H1 (cell line): ENCODE measurements at regions not wholly inside any gene's neighbourhood (a gene's known extent, or its start where the extent isn't known, plus 50 kb on each side); places are given as distances from the start of the nearest gene placed in this dataset.

Experiments
- CTCF ChIA-PET: fragments of 300-600 bp; sonication (Branson Sonifier 250); formaldehyde crosslinking; loops from one replicate; lab custom pipeline; 2021; ENCODE audit not compliant: partially characterized antibody; lab: Charles Lee
- POLR2A ChIA-PET: fragments of 300-600 bp; sonication (Branson Sonifier 250); formaldehyde crosslinking; loops from one replicate; lab custom pipeline; 2021; ENCODE audit warnings: inconsistent platforms; ENCODE audit not compliant: partially characterized antibody; lab: Charles Lee
- DNase-seq, 2 experiments: peaks; one replicate each; pipeline versions ENCODE4 v3.0.0 to v3.0.0-alpha.2; 2010 to 2022; ENCODE audit warnings: low spot score in 2 of 2, low read depth in 1 of 2, mixed read lengths in 1 of 2
- FAIRE-seq: peaks from 2 replicates; lab custom pipeline; 2011; peaks lifted over from hg19 to GRCh38; lab: Jason Lieb, UNC
- H2AFZ ChIP-seq: 2 replicates; pipeline ENCODE4 v1.8.1; 2012; ENCODE audit warnings: low read length, inconsistent platforms
- H2AK5ac ChIP-seq: 2 replicates; pipeline ENCODE4 v1.6.1; 2013; ENCODE audit warnings: low read depth, low read length
- H2BK120ac ChIP-seq: replicated peaks from 2 replicates; pipeline ENCODE3; 2013; ENCODE audit warnings: low read depth, low read length, inconsistent platforms
- H2BK12ac ChIP-seq: 2 replicates; pipeline ENCODE4 v1.6.1; 2013; ENCODE audit warnings: low read depth, low read length
- H2BK15ac ChIP-seq: 2 replicates; pipeline ENCODE4 v1.6.1; 2013; ENCODE audit warnings: low read length
- H2BK20ac ChIP-seq: 2 replicates; pipeline ENCODE4 v1.6.1; 2013; ENCODE audit warnings: low read length
- H2BK5ac ChIP-seq: 2 replicates; pipeline ENCODE4 v1.6.1; 2013; ENCODE audit warnings: low read depth, low read length
- H3K14ac ChIP-seq: 2 replicates; pipeline ENCODE4 v1.6.1; 2013; ENCODE audit warnings: inconsistent platforms; ENCODE audit not compliant: insufficient read length
- H3K18ac ChIP-seq: 2 replicates; pipeline ENCODE4 v1.6.1; 2013; ENCODE audit warnings: low read length; ENCODE audit errors: extremely low read depth
- H3K23ac ChIP-seq: 2 replicates; pipeline ENCODE4 v1.6.1; 2013; ENCODE audit warnings: inconsistent platforms; ENCODE audit not compliant: insufficient read length
- H3K23me2 ChIP-seq: 2 replicates; pipeline ENCODE4 v1.6.1; 2013; ENCODE audit warnings: low read depth, low read length
- H3K27ac ChIP-seq: 2 replicates; pipeline ENCODE4 v1.6.1; 2011; ENCODE audit warnings: low read depth, low read length, inconsistent platforms
- H3K27me3 ChIP-seq, 4 experiments: replicated peaks in 1 of 4; 1 replicate in 1 of 4; 2 replicates in 3 of 4; pipeline versions ENCODE4 v1.6.1 to v1.8.1; 2011 to 2013; ENCODE audit warnings: low read length in 3 of 4, mild to moderate bottlenecking in 3 of 4, inconsistent platforms in 2 of 4, mixed read lengths in 2 of 4, moderate library complexity in 1 of 4; ENCODE audit not compliant: control insufficient read depth in 3 of 4, insufficient read depth in 3 of 4; ENCODE audit errors: extremely low read depth in 1 of 4
- H3K36me3 ChIP-seq, 4 experiments: 2 replicates each; pipeline versions ENCODE4 v1.6.1 to v1.8.1; 2011 to 2013; ENCODE audit warnings: mild to moderate bottlenecking in 4 of 4, low read length in 3 of 4, moderate library complexity in 2 of 4, control low read depth in 1 of 4, inconsistent platforms in 1 of 4; ENCODE audit not compliant: insufficient read depth in 4 of 4, control insufficient read depth in 2 of 4
- H3K4ac ChIP-seq: replicated peaks from 2 replicates; pipeline ENCODE3; 2013; ENCODE audit warnings: low read length, low read depth, mixed read lengths, inconsistent platforms; ENCODE audit not compliant: insufficient read length
- H3K4me1 ChIP-seq, 4 experiments: replicated peaks in 1 of 4; 1 replicate in 1 of 4; 2 replicates in 3 of 4; pipeline versions ENCODE4 v1.6.1 to v1.8.1; 2011 to 2013; ENCODE audit warnings: low read length in 3 of 4, inconsistent platforms in 2 of 4, mixed read lengths in 1 of 4; ENCODE audit not compliant: insufficient read depth in 4 of 4, control insufficient read depth in 3 of 4
- H3K4me2 ChIP-seq, 2 experiments: 2 replicates each; pipeline versions ENCODE4 v1.6.1 to v1.8.1; 2011 to 2013; ENCODE audit warnings: low read depth in 2 of 2, low read length in 2 of 2, control low read depth in 1 of 2, inconsistent platforms in 1 of 2, mild to moderate bottlenecking in 1 of 2; ENCODE audit not compliant: insufficient read depth in 1 of 2
- H3K4me3 ChIP-seq, 4 experiments: fragments of 200-600, 300-600 bp in 1 of 4; sonication (generic), shearing (Covaris generic), sonication (Bioruptor Twin) in 1 of 4; 2 replicates each; pipeline versions ENCODE4 v1.5.1 to v1.8.1; 2011 to 2016; ENCODE audit warnings: low read length in 4 of 4, low read depth in 3 of 4, control low read depth in 2 of 4, inconsistent platforms in 2 of 4, mild to moderate bottlenecking in 2 of 4, mixed read lengths in 1 of 4, moderate library complexity in 1 of 4; ENCODE audit not compliant: insufficient read depth in 2 of 4; ENCODE audit errors: extremely low read depth in 1 of 4
- H3K56ac ChIP-seq: replicated peaks from 2 replicates; pipeline ENCODE3; 2013; ENCODE audit warnings: low read depth, mild to moderate bottlenecking, mixed read lengths, low read length, inconsistent platforms; ENCODE audit not compliant: insufficient read length
- H3K79me1 ChIP-seq: 2 replicates; pipeline ENCODE4 v1.6.1; 2013; ENCODE audit warnings: low read depth, low read length, control low read depth
- H3K79me2 ChIP-seq, 2 experiments: 2 replicates each; pipeline versions ENCODE4 v1.6.1 to v1.8.1; 2012 to 2013; ENCODE audit warnings: low read length in 2 of 2, mild to moderate bottlenecking in 2 of 2, inconsistent platforms in 1 of 2; ENCODE audit not compliant: insufficient read depth in 2 of 2, control insufficient read depth in 1 of 2
- H3K9ac ChIP-seq, 4 experiments: replicated peaks in 1 of 4; 1 replicate in 1 of 4; 2 replicates in 3 of 4; pipeline versions ENCODE4 v1.6.1 to v1.8.1; 2011 to 2013; ENCODE audit warnings: low read depth in 3 of 4, low read length in 3 of 4, control low read depth in 2 of 4, mild to moderate bottlenecking in 2 of 4, moderate library complexity in 2 of 4, inconsistent platforms in 1 of 4; ENCODE audit errors: extremely low read depth in 1 of 4
- H3K9me3 ChIP-seq, 2 experiments: 2 replicates each; pipeline versions ENCODE4 v1.6.1 to v1.8.1; 2012 to 2013; ENCODE audit warnings: mild to moderate bottlenecking in 2 of 2, moderate library complexity in 2 of 2, control low read depth in 1 of 2, inconsistent platforms in 1 of 2, low read depth in 1 of 2, low read length in 1 of 2, mixed read lengths in 1 of 2; ENCODE audit not compliant: insufficient read depth in 2 of 2
- H4K20me1 ChIP-seq, 2 experiments: replicated peaks in 1 of 2; 2 replicates each; pipeline versions ENCODE3 to v1.8.1; 2011 to 2013; ENCODE audit warnings: inconsistent platforms in 2 of 2, low read length in 2 of 2, mild to moderate bottlenecking in 1 of 2; ENCODE audit not compliant: insufficient read depth in 2 of 2, control insufficient read depth in 1 of 2
- H4K5ac ChIP-seq: 2 replicates; pipeline ENCODE4 v1.6.1; 2013; ENCODE audit warnings: low read length, low read depth, mixed read lengths, inconsistent platforms; ENCODE audit not compliant: insufficient read length
- H4K8ac ChIP-seq: 2 replicates; pipeline ENCODE4 v1.8.0; 2013; ENCODE audit warnings: mild to moderate bottlenecking, moderate library complexity, low read length, inconsistent platforms; ENCODE audit not compliant: insufficient read depth; ENCODE audit errors: extremely low read depth
- H4K91ac ChIP-seq: replicated peaks from 2 replicates; pipeline ENCODE3; 2013; ENCODE audit warnings: low read length, mixed read lengths, inconsistent platforms; ENCODE audit not compliant: insufficient read length
- CBX5 ChIP-seq: fragments of 300-800, 300-1000 bp; sonication (generic); IDR thresholded peaks from 2 replicates; pipeline ENCODE4 v1.7.1; 2016; ENCODE audit warnings: antibody characterized with exemption, low read length, low read depth
- GABPA ChIP-seq: IDR thresholded peaks from 2 replicates; pipeline ENCODE4 v1.6.1; 2011; ENCODE audit warnings: mild to moderate bottlenecking, low read length, moderate library complexity, borderline replicate concordance; ENCODE audit not compliant: insufficient read depth
- MAFK ChIP-seq: IDR thresholded peaks from 2 replicates; pipeline ENCODE4 v1.6.1; 2012; ENCODE audit warnings: low read depth, mild to moderate bottlenecking, improper control_type of control experiment, low read length
- SIN3A ChIP-seq, 2 experiments: IDR thresholded peaks in 1 of 2; conservative IDR thresholded peaks in 1 of 2; 2 replicates each; pipeline ENCODE4 v1.6.1; 2011 to 2012; ENCODE audit warnings: low read length in 2 of 2, improper control_type of control experiment in 1 of 2, low read depth in 1 of 2, mild to moderate bottlenecking in 1 of 2
- whole genome bisulfite sequencing, 2 experiments: shearing (Covaris generic) in 1 of 2; methylation state at CpG; one replicate each; pipeline versions ENCODE4 v1.1.6 to v1.1.7; 2013 to 2015; ENCODE audit warnings: low lambda C conversion rate in 2 of 2, mixed read lengths in 2 of 2, inconsistent platforms in 1 of 2, low coverage in 1 of 2, missing lambda C conversion rate in 1 of 2; ENCODE audit not compliant: insufficient replicate concordance in 2 of 2, insufficient coverage in 1 of 2, insufficient read length in 1 of 2; ENCODE audit errors: extremely low coverage in 1 of 2, missing lambda C conversion rate in 1 of 2; 5-methylcytosine and 5-hydroxymethylcytosine counted together
- TF ChIP-seq, protein P1 (sequence below): IDR thresholded peaks from 2 replicates; pipeline ENCODE4 v1.6.1; 2012; ENCODE audit warnings: inconsistent platforms
- TF ChIP-seq, protein P2 (sequence below): IDR thresholded peaks from 2 replicates; pipeline ENCODE4 v1.6.1; 2012; ENCODE audit warnings: inconsistent platforms

DNA sequence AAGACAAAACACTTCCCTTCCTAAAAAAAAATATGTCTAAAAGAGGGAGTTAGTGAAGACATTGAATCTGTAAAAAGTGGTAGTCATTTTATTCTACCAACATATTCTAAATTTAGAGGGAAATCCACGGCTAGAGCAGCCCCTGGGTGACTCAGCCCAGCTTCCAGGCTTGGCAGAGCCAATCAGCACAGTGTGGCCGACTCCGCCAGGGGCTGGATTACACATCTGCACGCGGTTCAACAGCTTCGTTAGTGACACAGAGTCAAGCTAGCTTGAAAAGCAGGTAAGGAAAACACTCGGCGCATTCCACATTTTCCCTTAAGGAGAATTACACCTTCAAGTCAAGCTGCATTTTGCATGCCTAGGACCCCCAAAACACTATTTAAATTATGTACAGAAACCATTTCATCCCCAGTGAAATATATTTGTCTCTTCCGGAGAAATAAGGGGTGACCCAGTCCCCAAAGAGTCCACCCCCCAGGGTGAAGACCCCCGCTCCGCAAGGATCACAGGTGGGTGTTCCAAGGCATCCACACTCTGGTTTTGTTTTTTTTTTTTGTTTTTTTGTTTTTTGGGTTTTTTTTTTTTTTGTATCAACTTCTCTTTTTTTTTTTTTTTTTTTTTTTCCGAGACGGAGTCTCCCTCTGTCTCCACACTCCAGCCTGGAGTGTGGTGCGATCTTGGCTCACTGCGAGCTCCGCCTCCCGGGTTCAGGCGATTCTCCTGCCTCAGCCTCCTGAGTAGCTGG lies 58.4 kb upstream of the ARID1B start:
- Histone ChIP-seq H3K4ac (no peak overlapping the region), H3K4me3 (no peak overlapping the region), H3K79me2 (no peaks in the 10 kb centered on the region), H3K23ac (no peak overlapping the region), H3K23me2 (no peaks in the 10 kb centered on the region; the same call in 1 of the 2 replicates), H2AK5ac (no peak overlapping the region), H2BK12ac (peak overlapping the region; percentile 82; the same call in 1 of the 2 replicates), H3K56ac (no peak overlapping the region), H4K5ac (no peak overlapping the region), H4K20me1 (no peaks in the 10 kb centered on the region), H3K9ac (no peak overlapping the region), H4K8ac (no peak overlapping the region), H2AFZ (no peak overlapping the region), H3K14ac (no peak overlapping the region), H2BK5ac (no peak overlapping the region; the same call in 1 of the 2 replicates), H3K9me3 (no peaks in the 10 kb centered on the region), H3K4me1 (peaks cover 14 to 28% (median 24%) of the 10 kb centered on the region in 4 experiments; a peak in 6 of 7 replicates), H3K4me2 (0 out of 4 replicates have a peak overlapping the region, but pooled peaks of 1 of the 2 experiments have one; percentile 33), H3K27me3 (no peaks in the 10 kb centered on the region; a peak in 1 of 7 replicates), H3K18ac (no peak overlapping the region), H3K36me3 (no peaks in the 10 kb centered on the region), H3K27ac (no peak overlapping the region), H3K79me1 (no peaks in the 10 kb centered on the region), H2BK120ac (peak overlapping the region; percentile 81), H2BK20ac (peak overlapping the region; percentile 21; the same call in 1 of the 2 replicates), H4K91ac (peak overlapping the region; percentile 5), H2BK15ac (peak overlapping the region; percentile 53; the same call in 1 of the 2 replicates)
- 87% methylated on average over 16 of the region's 18 CpGs; no CpG with 5 or more reads in 1 of the 2 experiments for WGBS, 2 experiments
- DNase-seq (no peak), FAIRE-seq (no peak)
- ChIA-PET POLR2A (interaction anchor here (0.7 kb wide), 1 partner anchor 277 kb away, joined by 4 read pairs; no protein-coding TSS in a partner anchor), CTCF (no interaction called here)
- TF ChIP-seq CBX5 (no peak), SIN3A (conservative IDR thresholded peaks at IDR 0.05 in 1 of 2, IDR thresholded peaks at IDR 0.05 in 1 of 2; ENCODE audit: low read depth in 1 of 2, low read length in 2 of 2) (no peak), GABPA (no peak), MAFK (no peak)
- TF ChIP-seq, protein P1, sequence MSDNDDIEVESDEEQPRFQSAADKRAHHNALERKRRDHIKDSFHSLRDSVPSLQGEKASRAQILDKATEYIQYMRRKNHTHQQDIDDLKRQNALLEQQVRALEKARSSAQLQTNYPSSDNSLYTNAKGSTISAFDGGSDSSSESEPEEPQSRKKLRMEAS, result 0 out of 2 replicates have a peak, but pooled peaks have one; percentile 15
- TF ChIP-seq, protein P2, sequence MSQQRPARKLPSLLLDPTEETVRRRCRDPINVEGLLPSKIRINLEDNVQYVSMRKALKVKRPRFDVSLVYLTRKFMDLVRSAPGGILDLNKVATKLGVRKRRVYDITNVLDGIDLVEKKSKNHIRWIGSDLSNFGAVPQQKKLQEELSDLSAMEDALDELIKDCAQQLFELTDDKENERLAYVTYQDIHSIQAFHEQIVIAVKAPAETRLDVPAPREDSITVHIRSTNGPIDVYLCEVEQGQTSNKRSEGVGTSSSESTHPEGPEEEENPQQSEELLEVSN, result no peak; the same call in 1 of the 2 replicates
